GM12878 (cell line): ENCODE measurements at regions not wholly inside any gene's neighbourhood (a gene's known extent, or its start where the extent isn't known, plus 50 kb on each side); places are given as distances from the start of the nearest gene placed in this dataset.

Source experiments
- CTCF ChIP-seq, 3 experiments: IDR thresholded peaks in 2 of 3; conservative IDR thresholded peaks in 1 of 3; 2 replicates each; pipeline ENCODE4 v1.5.1; 2011; ENCODE audit warnings: low read depth in 3 of 3, low read length in 3 of 3, mild to moderate bottlenecking in 3 of 3, control low read depth in 2 of 3, moderate library complexity in 2 of 3, inconsistent platforms in 1 of 3, mixed read lengths in 1 of 3; ENCODE audit not compliant: control insufficient read depth in 2 of 3, insufficient read depth in 1 of 3; ENCODE audit errors: extremely low read depth in 1 of 3
- EZH2 ChIP-seq: IDR thresholded peaks from 2 replicates; pipeline ENCODE4 v1.6.1; 2012; ENCODE audit warnings: low read depth, mild to moderate bottlenecking, control low read depth, inconsistent platforms, low read length, borderline replicate concordance; ENCODE audit not compliant: control insufficient read depth
- JUNB ChIP-seq: IDR thresholded peaks from 2 replicates; pipeline ENCODE4 v1.6.1; 2016; ENCODE audit warnings: antibody characterized with exemption, mild to moderate bottlenecking
- KDM1A ChIP-seq: fragments of 200-600 bp; sonication (generic); IDR thresholded peaks from 2 replicates; pipeline ENCODE4 v1.6.1; 2016; ENCODE audit warnings: borderline replicate concordance
- LARP7 ChIP-seq: fragments of 450-650 bp; IDR thresholded peaks from 2 replicates; pipeline ENCODE4 v1.6.1; 2017; ENCODE audit warnings: mild to moderate bottlenecking
- NR2C1 ChIP-seq: fragments of 450-650 bp; IDR thresholded peaks from 2 replicates; pipeline ENCODE4 v1.6.1; 2017; ENCODE audit warnings: antibody characterized with exemption, mild to moderate bottlenecking, moderate library complexity
- POLR2AphosphoS5 ChIP-seq: IDR thresholded peaks from 2 replicates; pipeline ENCODE4 v1.6.1; 2011; ENCODE audit warnings: mild to moderate bottlenecking, low read length, inconsistent platforms
- RAD21 ChIP-seq: IDR thresholded peaks from 2 replicates; pipeline ENCODE4 v1.6.1; 2011; ENCODE audit warnings: mild to moderate bottlenecking, low read depth, low read length, moderate library complexity; ENCODE audit not compliant: insufficient read depth
- RELA ChIP-seq: fragments of 450-650 bp; IDR thresholded peaks from 2 replicates; pipeline ENCODE4 v1.8.0; 2014; ENCODE audit warnings: borderline replicate concordance; ENCODE audit not compliant: partially characterized antibody
- STAT1 ChIP-seq: fragments of 450-650 bp; conservative IDR thresholded peaks from 2 replicates; pipeline ENCODE4 v1.6.1; 2014; ENCODE audit warnings: antibody characterized with exemption, mild to moderate bottlenecking
- SUPT20H ChIP-seq: IDR thresholded peaks from 2 replicates; pipeline ENCODE4 v1.6.1; 2011; ENCODE audit warnings: low read depth, mild to moderate bottlenecking, low read length, moderate library complexity, borderline replicate concordance; ENCODE audit not compliant: control insufficient read depth
- TAF1 ChIP-seq: IDR thresholded peaks from 2 replicates; pipeline ENCODE4 v1.6.1; 2011; ENCODE audit warnings: mild to moderate bottlenecking, low read depth, low read length, borderline replicate concordance
- TBL1XR1 ChIP-seq: IDR thresholded peaks from 2 replicates; pipeline ENCODE4 v1.6.1; 2012; ENCODE audit warnings: low read depth, low read length, improper control_type of control experiment
- YBX1 ChIP-seq: fragments of 450-650 bp; IDR thresholded peaks from 2 replicates; pipeline ENCODE4 v1.6.1; 2016; ENCODE audit warnings: antibody characterized with exemption
- YY1 ChIP-seq: IDR thresholded peaks from 2 replicates; pipeline ENCODE4 v1.6.1; 2011; ENCODE audit warnings: low read depth, mild to moderate bottlenecking, low read length
- ZBED1 ChIP-seq: IDR thresholded peaks from 2 replicates; pipeline ENCODE4 v1.6.1; 2016; ENCODE audit warnings: borderline replicate concordance
- TF ChIP-seq, protein P1 (sequence below): fragments of 450-650 bp; IDR thresholded peaks from 2 replicates; pipeline ENCODE4 v1.6.1; 2017; ENCODE audit warnings: mild to moderate bottlenecking, low read depth, inconsistent platforms; ENCODE audit not compliant: poor library complexity, severe bottlenecking
- TF ChIP-seq, protein P2 (sequence below): fragments of 450-650 bp; IDR thresholded peaks from 2 replicates; pipeline ENCODE4 v1.6.1; 2016; ENCODE audit warnings: mild to moderate bottlenecking, moderate library complexity, borderline replicate concordance

GRCh38 chr12:14239350-14239934, 126.0 kb upstream of the ATF7IP start (continued):
- TF ChIP-seq, protein P1, sequence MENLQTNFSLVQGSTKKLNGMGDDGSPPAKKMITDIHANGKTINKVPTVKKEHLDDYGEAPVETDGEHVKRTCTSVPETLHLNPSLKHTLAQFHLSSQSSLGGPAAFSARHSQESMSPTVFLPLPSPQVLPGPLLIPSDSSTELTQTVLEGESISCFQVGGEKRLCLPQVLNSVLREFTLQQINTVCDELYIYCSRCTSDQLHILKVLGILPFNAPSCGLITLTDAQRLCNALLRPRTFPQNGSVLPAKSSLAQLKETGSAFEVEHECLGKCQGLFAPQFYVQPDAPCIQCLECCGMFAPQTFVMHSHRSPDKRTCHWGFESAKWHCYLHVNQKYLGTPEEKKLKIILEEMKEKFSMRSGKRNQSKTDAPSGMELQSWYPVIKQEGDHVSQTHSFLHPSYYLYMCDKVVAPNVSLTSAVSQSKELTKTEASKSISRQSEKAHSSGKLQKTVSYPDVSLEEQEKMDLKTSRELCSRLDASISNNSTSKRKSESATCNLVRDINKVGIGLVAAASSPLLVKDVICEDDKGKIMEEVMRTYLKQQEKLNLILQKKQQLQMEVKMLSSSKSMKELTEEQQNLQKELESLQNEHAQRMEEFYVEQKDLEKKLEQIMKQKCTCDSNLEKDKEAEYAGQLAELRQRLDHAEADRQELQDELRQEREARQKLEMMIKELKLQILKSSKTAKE = peak; percentile 91
- TF ChIP-seq TAF1 = no peak
- TF ChIP-seq LARP7 = 0 out of 2 replicates have a peak, but pooled peaks have one; percentile 65
- TF ChIP-seq JUNB = no peak; the same call in 1 of the 2 replicates
- peak; percentile 6; the same call in 1 of the 2 replicates for TF ChIP-seq YY1
- no peak for TF ChIP-seq POLR2AphosphoS5
- no peak; the same call in 1 of the 2 replicates for TF ChIP-seq NR2C1
- no peak for TF ChIP-seq STAT1
- TF ChIP-seq TBL1XR1 = no peak; the same call in 1 of the 2 replicates
- no peak for TF ChIP-seq EZH2
- no peak for TF ChIP-seq ZBED1
- no peak for TF ChIP-seq KDM1A
- TF ChIP-seq RAD21 = peak; percentile 34; the same call in 1 of the 2 replicates
- TF ChIP-seq, protein P2, sequence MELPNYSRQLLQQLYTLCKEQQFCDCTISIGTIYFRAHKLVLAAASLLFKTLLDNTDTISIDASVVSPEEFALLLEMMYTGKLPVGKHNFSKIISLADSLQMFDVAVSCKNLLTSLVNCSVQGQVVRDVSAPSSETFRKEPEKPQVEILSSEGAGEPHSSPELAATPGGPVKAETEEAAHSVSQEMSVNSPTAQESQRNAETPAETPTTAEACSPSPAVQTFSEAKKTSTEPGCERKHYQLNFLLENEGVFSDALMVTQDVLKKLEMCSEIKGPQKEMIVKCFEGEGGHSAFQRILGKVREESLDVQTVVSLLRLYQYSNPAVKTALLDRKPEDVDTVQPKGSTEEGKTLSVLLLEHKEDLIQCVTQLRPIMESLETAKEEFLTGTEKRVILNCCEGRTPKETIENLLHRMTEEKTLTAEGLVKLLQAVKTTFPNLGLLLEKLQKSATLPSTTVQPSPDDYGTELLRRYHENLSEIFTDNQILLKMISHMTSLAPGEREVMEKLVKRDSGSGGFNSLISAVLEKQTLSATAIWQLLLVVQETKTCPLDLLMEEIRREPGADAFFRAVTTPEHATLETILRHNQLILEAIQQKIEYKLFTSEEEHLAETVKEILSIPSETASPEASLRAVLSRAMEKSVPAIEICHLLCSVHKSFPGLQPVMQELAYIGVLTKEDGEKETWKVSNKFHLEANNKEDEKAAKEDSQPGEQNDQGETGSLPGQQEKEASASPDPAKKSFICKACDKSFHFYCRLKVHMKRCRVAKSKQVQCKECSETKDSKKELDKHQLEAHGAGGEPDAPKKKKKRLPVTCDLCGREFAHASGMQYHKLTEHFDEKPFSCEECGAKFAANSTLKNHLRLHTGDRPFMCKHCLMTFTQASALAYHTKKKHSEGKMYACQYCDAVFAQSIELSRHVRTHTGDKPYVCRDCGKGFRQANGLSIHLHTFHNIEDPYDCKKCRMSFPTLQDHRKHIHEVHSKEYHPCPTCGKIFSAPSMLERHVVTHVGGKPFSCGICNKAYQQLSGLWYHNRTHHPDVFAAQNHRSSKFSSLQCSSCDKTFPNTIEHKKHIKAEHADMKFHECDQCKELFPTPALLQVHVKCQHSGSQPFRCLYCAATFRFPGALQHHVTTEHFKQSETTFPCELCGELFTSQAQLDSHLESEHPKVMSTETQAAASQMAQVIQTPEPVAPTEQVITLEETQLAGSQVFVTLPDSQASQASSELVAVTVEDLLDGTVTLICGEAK = no peak
- no peak for TF ChIP-seq RELA
- no peak for TF ChIP-seq SUPT20H
- no peak for TF ChIP-seq YBX1
- TF ChIP-seq CTCF (IDR thresholded peaks at IDR 0.05 in 2 of 3, conservative IDR thresholded peaks at IDR 0.05 in 1 of 3; ENCODE audit: control insufficient read depth in 2 of 3, extremely low read depth in 1 of 3, insufficient read depth in 1 of 3, low read depth in 3 of 3, low read length in 3 of 3) = peak; percentile 30 to 47 (median 30); a peak in 4 of 6 replicates
